ENCODE measurements at regions not wholly inside any gene's neighbourhood (a gene's known extent, or its start where the extent isn't known, plus 50 kb on each side); places are given as distances from the start of the nearest gene placed in this dataset.

DNA sequence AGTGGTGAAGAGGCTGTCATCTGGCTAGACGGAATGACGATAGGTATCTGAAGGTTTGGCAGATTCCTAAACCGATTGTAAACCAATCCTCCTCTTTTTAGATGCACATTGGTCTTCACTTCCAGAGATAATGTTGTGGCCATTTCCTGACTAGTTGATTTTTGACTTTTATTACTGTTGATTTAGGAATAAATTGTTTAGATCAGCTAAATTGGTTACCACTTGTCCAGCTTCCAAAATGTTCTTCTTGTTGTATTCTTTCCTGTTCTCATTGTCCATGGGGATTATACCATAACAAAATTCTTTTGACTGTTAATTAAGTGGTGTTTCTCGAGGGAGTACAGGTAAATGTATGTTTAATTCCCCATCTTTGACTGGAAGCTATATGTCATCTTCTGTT lies 119.7 kb downstream of the MACROH2A1 start:
- no peak for TF ChIP-seq EZH2phosphoT487 (IDR thresholded peaks at IDR 0.05; ENCODE audit: borderline replicate concordance)
- TF ChIP-seq, protein P1, sequence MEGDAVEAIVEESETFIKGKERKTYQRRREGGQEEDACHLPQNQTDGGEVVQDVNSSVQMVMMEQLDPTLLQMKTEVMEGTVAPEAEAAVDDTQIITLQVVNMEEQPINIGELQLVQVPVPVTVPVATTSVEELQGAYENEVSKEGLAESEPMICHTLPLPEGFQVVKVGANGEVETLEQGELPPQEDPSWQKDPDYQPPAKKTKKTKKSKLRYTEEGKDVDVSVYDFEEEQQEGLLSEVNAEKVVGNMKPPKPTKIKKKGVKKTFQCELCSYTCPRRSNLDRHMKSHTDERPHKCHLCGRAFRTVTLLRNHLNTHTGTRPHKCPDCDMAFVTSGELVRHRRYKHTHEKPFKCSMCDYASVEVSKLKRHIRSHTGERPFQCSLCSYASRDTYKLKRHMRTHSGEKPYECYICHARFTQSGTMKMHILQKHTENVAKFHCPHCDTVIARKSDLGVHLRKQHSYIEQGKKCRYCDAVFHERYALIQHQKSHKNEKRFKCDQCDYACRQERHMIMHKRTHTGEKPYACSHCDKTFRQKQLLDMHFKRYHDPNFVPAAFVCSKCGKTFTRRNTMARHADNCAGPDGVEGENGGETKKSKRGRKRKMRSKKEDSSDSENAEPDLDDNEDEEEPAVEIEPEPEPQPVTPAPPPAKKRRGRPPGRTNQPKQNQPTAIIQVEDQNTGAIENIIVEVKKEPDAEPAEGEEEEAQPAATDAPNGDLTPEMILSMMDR (conservative IDR thresholded peaks at IDR 0.05; ENCODE audit: low read length): no peak
- H3F3A ChIP-seq (ENCODE audit: low read depth): no peaks in the 10 kb centered on the region
- H3K9ac ChIP-seq (ENCODE audit: low read depth, low read length, poor library complexity, severe bottlenecking): no peak overlapping the region
- H3K36me3 ChIP-seq (ENCODE audit: insufficient read depth, low read length): no peaks in the 10 kb centered on the region
- H3K4me1 ChIP-seq (ENCODE audit: insufficient read depth, low read length, poor library complexity, severe bottlenecking): no peaks in the 10 kb centered on the region
- H3K4me3 ChIP-seq (ENCODE audit: low read length, poor library complexity, severe bottlenecking): no peak overlapping the region
- H3K4me2 ChIP-seq (ENCODE audit: low read depth, low read length, poor library complexity, severe bottlenecking): no peak overlapping the region
- no peak overlapping the region for H2AFZ ChIP-seq (ENCODE audit: low read length)
- no peaks in the 10 kb centered on the region for H4K20me1 ChIP-seq (ENCODE audit: insufficient read depth, low read length, poor library complexity, severe bottlenecking)
- H3K79me2 ChIP-seq (ENCODE audit: insufficient read depth, low read length): no peaks in the 10 kb centered on the region
- H3K9me3 ChIP-seq (ENCODE audit: insufficient read depth, low read depth, low read length): no peaks in the 10 kb centered on the region
- H3K9me2 ChIP-seq (replicated peaks; ENCODE audit: low read depth, low read length): no peaks in the 10 kb centered on the region
- no peaks in the 10 kb centered on the region for H3K27me3 ChIP-seq (ENCODE audit: insufficient read depth, low read length, poor library complexity, severe bottlenecking)

DNA sequence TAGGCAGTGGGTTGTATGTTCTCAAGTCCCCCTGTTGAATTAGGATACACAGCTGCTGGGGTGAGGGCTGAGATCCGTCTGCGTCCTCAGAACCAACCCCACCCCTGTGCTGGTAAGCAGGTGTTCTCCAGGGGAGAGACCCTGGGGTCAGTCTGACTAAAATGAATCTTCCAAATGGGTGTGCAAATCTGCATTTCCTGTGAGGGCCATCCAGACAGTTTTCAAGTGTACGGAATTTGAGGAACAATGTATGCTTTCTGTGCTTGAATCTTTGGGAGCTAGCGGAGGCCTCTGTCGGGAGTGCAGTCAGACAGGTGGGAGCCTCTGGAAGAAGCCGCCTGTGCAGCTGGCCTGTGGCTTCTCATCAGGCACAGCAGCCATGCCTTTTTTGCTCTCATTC lies 122.9 kb downstream of the MACROH2A1 start:
- Histone ChIP-seq H3K4me1 (ENCODE audit: insufficient read depth, low read length, poor library complexity, severe bottlenecking) (no peaks in the 10 kb centered on the region), H3K9me3 (ENCODE audit: insufficient read depth, low read depth, low read length) (no peaks in the 10 kb centered on the region), H3F3A (ENCODE audit: low read depth) (no peaks in the 10 kb centered on the region), H3K9ac (ENCODE audit: low read depth, low read length, poor library complexity, severe bottlenecking) (no peak overlapping the region), H3K9me2 (replicated peaks; ENCODE audit: low read depth, low read length) (no peaks in the 10 kb centered on the region), H3K79me2 (ENCODE audit: insufficient read depth, low read length) (no peaks in the 10 kb centered on the region), H3K27me3 (ENCODE audit: insufficient read depth, low read length, poor library complexity, severe bottlenecking) (no peaks in the 10 kb centered on the region), H3K4me2 (ENCODE audit: low read depth, low read length, poor library complexity, severe bottlenecking) (no peak overlapping the region), H2AFZ (ENCODE audit: low read length) (no peak overlapping the region), H3K36me3 (ENCODE audit: insufficient read depth, low read length) (no peaks in the 10 kb centered on the region), H3K4me3 (ENCODE audit: low read length, poor library complexity, severe bottlenecking) (no peak overlapping the region), H4K20me1 (ENCODE audit: insufficient read depth, low read length, poor library complexity, severe bottlenecking) (no peaks in the 10 kb centered on the region)
- TF ChIP-seq EZH2phosphoT487 (IDR thresholded peaks at IDR 0.05; ENCODE audit: borderline replicate concordance): no peak
- TF ChIP-seq, protein P1 (conservative IDR thresholded peaks at IDR 0.05; ENCODE audit: low read length): no peak

DNA sequence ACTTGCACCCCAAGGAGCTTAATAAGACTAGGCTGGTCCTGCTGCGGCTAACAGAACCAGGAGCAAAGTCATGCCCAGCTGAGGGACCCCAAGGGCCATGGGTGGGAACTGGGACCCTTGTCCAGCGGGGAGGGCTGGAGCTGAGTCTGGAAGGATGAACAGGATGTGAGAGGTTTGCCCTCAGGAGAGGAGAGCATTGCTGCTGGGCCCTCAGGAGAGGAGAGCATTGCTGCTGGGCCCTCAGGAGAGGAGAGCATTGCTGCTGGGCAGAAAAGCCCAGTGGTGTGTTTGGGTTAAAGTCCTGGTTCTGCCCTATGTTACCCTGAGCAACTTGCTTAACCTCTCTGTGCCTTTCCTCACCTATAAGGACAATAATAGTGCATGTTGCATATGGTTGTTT lies 125.8 kb downstream of the MACROH2A1 start:
- H3K9me3 ChIP-seq (ENCODE audit: insufficient read depth, low read depth, low read length): no peaks in the 10 kb centered on the region
- H3K27me3 ChIP-seq (ENCODE audit: insufficient read depth, low read length, poor library complexity, severe bottlenecking): no peaks in the 10 kb centered on the region
- no peaks in the 10 kb centered on the region for H3K9me2 ChIP-seq (replicated peaks; ENCODE audit: low read depth, low read length)
- H2AFZ ChIP-seq (ENCODE audit: low read length): no peak overlapping the region
- no peak for TF ChIP-seq EZH2phosphoT487 (IDR thresholded peaks at IDR 0.05; ENCODE audit: borderline replicate concordance)
- no peak overlapping the region for H3K4me3 ChIP-seq (ENCODE audit: low read length, poor library complexity, severe bottlenecking)
- H3K4me1 ChIP-seq (ENCODE audit: insufficient read depth, low read length, poor library complexity, severe bottlenecking): no peaks in the 10 kb centered on the region
- no peaks in the 10 kb centered on the region for H3F3A ChIP-seq (ENCODE audit: low read depth)
- H4K20me1 ChIP-seq (ENCODE audit: insufficient read depth, low read length, poor library complexity, severe bottlenecking): no peaks in the 10 kb centered on the region
- no peaks in the 10 kb centered on the region for H3K36me3 ChIP-seq (ENCODE audit: insufficient read depth, low read length)
- no peak overlapping the region for H3K9ac ChIP-seq (ENCODE audit: low read depth, low read length, poor library complexity, severe bottlenecking)
- H3K4me2 ChIP-seq (ENCODE audit: low read depth, low read length, poor library complexity, severe bottlenecking): no peak overlapping the region
- no peaks in the 10 kb centered on the region for H3K79me2 ChIP-seq (ENCODE audit: insufficient read depth, low read length)

DNA sequence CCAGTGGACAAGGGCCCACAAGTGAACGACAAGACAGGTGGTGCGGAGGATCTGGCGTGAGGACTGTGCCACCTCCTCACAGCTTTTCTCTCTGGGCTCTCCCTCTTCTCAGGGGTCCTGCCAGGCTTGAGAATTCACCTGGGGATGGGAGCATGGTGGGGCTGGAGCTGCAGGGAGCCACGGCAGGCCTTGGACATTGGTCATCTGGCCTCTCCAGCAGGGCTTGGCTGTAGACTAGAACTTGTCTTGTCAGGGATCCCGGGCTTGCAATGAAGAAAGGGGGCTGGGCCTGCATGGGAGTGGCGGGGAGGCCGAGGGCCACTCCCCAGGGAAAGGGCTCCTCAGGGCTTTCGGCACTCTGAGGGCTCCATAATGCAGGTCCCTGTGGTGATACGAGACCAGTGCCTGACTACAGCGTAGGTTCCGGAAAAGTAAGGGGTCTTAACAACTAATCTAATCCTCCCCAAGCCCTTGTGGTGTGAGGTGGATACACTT lies 126.7 kb downstream of the MACROH2A1 start:
- H2AFZ ChIP-seq (ENCODE audit: low read length): no peak overlapping the region
- H3K4me1 ChIP-seq (ENCODE audit: insufficient read depth, low read length, poor library complexity, severe bottlenecking): no peaks in the 10 kb centered on the region
- TF ChIP-seq, protein P1 (conservative IDR thresholded peaks at IDR 0.05; ENCODE audit: low read length): no peak
- no peak for TF ChIP-seq EZH2phosphoT487 (IDR thresholded peaks at IDR 0.05; ENCODE audit: borderline replicate concordance)
- no peaks in the 10 kb centered on the region for H3F3A ChIP-seq (ENCODE audit: low read depth)
- no peaks in the 10 kb centered on the region for H3K36me3 ChIP-seq (ENCODE audit: insufficient read depth, low read length)
- H3K9me2 ChIP-seq (replicated peaks; ENCODE audit: low read depth, low read length): no peaks in the 10 kb centered on the region
- H3K9ac ChIP-seq (ENCODE audit: low read depth, low read length, poor library complexity, severe bottlenecking): no peak overlapping the region
- no peak overlapping the region for H3K4me3 ChIP-seq (ENCODE audit: low read length, poor library complexity, severe bottlenecking)
- H4K20me1 ChIP-seq (ENCODE audit: insufficient read depth, low read length, poor library complexity, severe bottlenecking): no peaks in the 10 kb centered on the region
- H3K79me2 ChIP-seq (ENCODE audit: insufficient read depth, low read length): no peaks in the 10 kb centered on the region
- H3K27me3 ChIP-seq (ENCODE audit: insufficient read depth, low read length, poor library complexity, severe bottlenecking): no peaks in the 10 kb centered on the region
- no peak overlapping the region for H3K4me2 ChIP-seq (ENCODE audit: low read depth, low read length, poor library complexity, severe bottlenecking)
- no peaks in the 10 kb centered on the region for H3K9me3 ChIP-seq (ENCODE audit: insufficient read depth, low read depth, low read length)
